ENCODE measurements at regions not wholly inside any gene's neighbourhood (a gene's known extent, or its start where the extent isn't known, plus 50 kb on each side); places are given as distances from the start of the nearest gene placed in this dataset.
"Not testable (repeated sequence)": the region's sequence is repeated elsewhere in the genome, so short reads cannot be mapped to it uniquely, and the experiment has no call there.

- DNase-seq, result no peak
Observed at GRCh38 chr4:132709056-132709455, 440.0 kb upstream of the PCDH10 start.

- DNase-seq, result no peak
Observed at GRCh38 chr4:132710971-132711370, 438.1 kb upstream of the PCDH10 start.

- DNase-seq, result no peak
Observed at GRCh38 chr4:132737344-132737743, 411.8 kb upstream of the PCDH10 start.

- no peak for DNase-seq
Observed at GRCh38 chr4:132759199-132759780, 389.8 kb upstream of the PCDH10 start.

GRCh38 chr4:132763465-132763864, 385.6 kb upstream of the PCDH10 start:
- DNase-seq, result no peak

- DNase-seq, result no peak
Observed at GRCh38 chr4:132767901-132768300, 381.2 kb upstream of the PCDH10 start.

- no peak for DNase-seq
Observed at GRCh38 chr4:132770776-132771175, 378.3 kb upstream of the PCDH10 start.

GRCh38 chr4:132792310-132792709, 356.8 kb upstream of the PCDH10 start:
- DNase-seq, result no peak

GRCh38 chr4:132797856-132798255, 351.2 kb upstream of the PCDH10 start:
- no peak for DNase-seq

- DNase-seq, result no peak
Observed at GRCh38 chr4:132809298-132810032, 339.6 kb upstream of the PCDH10 start.

GRCh38 chr4:132813061-132813460, 336.0 kb upstream of the PCDH10 start:
- DNase-seq, result not testable (repeated sequence)

GRCh38 chr4:132818091-132818490, 331.0 kb upstream of the PCDH10 start:
- no peak for DNase-seq

- no peak for DNase-seq
Observed at GRCh38 chr4:132823419-132823818, 325.7 kb upstream of the PCDH10 start.

GRCh38 chr4:132824761-132825160, 324.3 kb upstream of the PCDH10 start:
- no peak for DNase-seq

- no peak for DNase-seq
Observed at GRCh38 chr4:132827522-132827921, 321.6 kb upstream of the PCDH10 start.

GRCh38 chr4:132838244-132838643, 310.9 kb upstream of the PCDH10 start:
- DNase-seq, result no peak

- no peak for DNase-seq
Observed at GRCh38 chr4:132839070-132839469, 310.0 kb upstream of the PCDH10 start.

- DNase-seq, result no peak
Observed at GRCh38 chr4:132859929-132860328, 289.2 kb upstream of the PCDH10 start.

GRCh38 chr4:132860976-132861375, 288.1 kb upstream of the PCDH10 start:
- no peak for DNase-seq

- DNase-seq, result no peak
Observed at GRCh38 chr4:132863619-132864018, 285.5 kb upstream of the PCDH10 start.

GRCh38 chr4:132865458-132865857, 283.6 kb upstream of the PCDH10 start:
- DNase-seq, result no peak

- no peak for DNase-seq
Observed at GRCh38 chr4:132865922-132866321, 283.2 kb upstream of the PCDH10 start.

- DNase-seq, result no peak
Observed at GRCh38 chr4:132866616-132867015, 282.5 kb upstream of the PCDH10 start.

GRCh38 chr4:132893787-132894186, 255.3 kb upstream of the PCDH10 start:
- DNase-seq, result no peak

- DNase-seq, result no peak
Observed at GRCh38 chr4:132901224-132901623, 247.9 kb upstream of the PCDH10 start.

Measured in NCI-H187 treated with DMSO at 0.1 percent for 48 hours (cell line).